ENCODE measurements at regions not wholly inside any gene's neighbourhood (a gene's known extent, or its start where the extent isn't known, plus 50 kb on each side); places are given as distances from the start of the nearest gene placed in this dataset.

- TF ChIP-seq CTCF (IDR thresholded peaks at IDR 0.05; ENCODE audit: borderline replicate concordance, extremely low read depth, low read length, poor library complexity, severe bottlenecking) (no peak), EZH2 (IDR thresholded peaks at IDR 0.05; ENCODE audit: borderline replicate concordance, low read depth, low read length, severe bottlenecking) (no peak)
These were observed 70.9 kb upstream of the KCNH8 start for GRCh38 chr3:19077388-19077787.

Data from DND-41 (cell line).